Coronary artery (tissue), 2 donors: ENCODE measurements at regions not wholly inside any gene's neighbourhood (a gene's known extent, or its start where the extent isn't known, plus 50 kb on each side); places are given as distances from the start of the nearest gene placed in this dataset.

ENCODE experiments used
- DNase-seq: peaks from one replicate; pipeline ENCODE4 v3.0.0-alpha.2; 2017; ENCODE audit warnings: low spot score
- H3K27ac ChIP-seq, 2 donors: fragments of 200-600 bp; sonication (generic); one replicate each; pipeline ENCODE4 v1.5.1; 2016 to 2019
- H3K4me3 ChIP-seq: fragments of 200-600 bp; sonication (generic); 2 replicates; pipeline ENCODE4 v1.5.1; 2016; ENCODE audit warnings: mild to moderate bottlenecking, moderate library complexity
- CTCF ChIP-seq: fragments of 200-600 bp; sonication (generic); IDR thresholded peaks from one replicate; pipeline ENCODE4 v1.5.1; 2019; ENCODE audit warnings: antibody characterized with exemption

- TF ChIP-seq CTCF = no peak
- DNase-seq = no peak
- H3K27ac ChIP-seq = no peak overlapping the region
- H3K4me3 ChIP-seq = no peak overlapping the region
Measured at GRCh38 chr11:70790671-70791300, 392.5 kb downstream of the CTTN start.

GRCh38 chr11:70796648-70797227 lies 398.4 kb downstream of the CTTN start:
- no peak overlapping the region for H3K27ac ChIP-seq
- DNase-seq = no peak

GRCh38 chr11:70798296-70798695 lies 400.0 kb downstream of the CTTN start:
- DNase-seq = no peak
- TF ChIP-seq CTCF = no peak
- Histone ChIP-seq H3K27ac (no peak overlapping the region), H3K4me3 (no peak overlapping the region)

More at GRCh38 chr11:70796648-70797227, 398.4 kb downstream of the CTTN start:
- no peak for TF ChIP-seq CTCF
- no peak overlapping the region for H3K4me3 ChIP-seq

- no peak for DNase-seq
- no peak overlapping the region for H3K4me3 ChIP-seq
- TF ChIP-seq CTCF = no peak
- no peak overlapping the region for H3K27ac ChIP-seq
Measured at GRCh38 chr11:70799386-70799785, 401.1 kb downstream of the CTTN start.

- TF ChIP-seq CTCF = no peak
- no peak for DNase-seq
- Histone ChIP-seq H3K27ac (no peak overlapping the region), H3K4me3 (no peak overlapping the region)
Measured at GRCh38 chr11:70802185-70802584, 403.9 kb downstream of the CTTN start.

- no peak overlapping the region for H3K4me3 ChIP-seq
- no peak overlapping the region for H3K27ac ChIP-seq
- no peak for TF ChIP-seq CTCF
- no peak for DNase-seq
Measured at GRCh38 chr11:70804139-70804837, 406.0 kb downstream of the CTTN start.

- DNase-seq = no peak
- no peak for TF ChIP-seq CTCF
Measured at GRCh38 chr11:70805243-70805642, 406.9 kb downstream of the CTTN start.

More at GRCh38 chr11:70805243-70805642, 406.9 kb downstream of the CTTN start:
- Histone ChIP-seq H3K27ac (no peak overlapping the region), H3K4me3 (no peak overlapping the region)
